ENCODE measurements at regions not wholly inside any gene's neighbourhood (a gene's known extent, or its start where the extent isn't known, plus 50 kb on each side); places are given as distances from the start of the nearest gene placed in this dataset.
"Not testable (repeated sequence)": the region's sequence is repeated elsewhere in the genome, so short reads cannot be mapped to it uniquely, and the experiment has no call there.

DNA sequence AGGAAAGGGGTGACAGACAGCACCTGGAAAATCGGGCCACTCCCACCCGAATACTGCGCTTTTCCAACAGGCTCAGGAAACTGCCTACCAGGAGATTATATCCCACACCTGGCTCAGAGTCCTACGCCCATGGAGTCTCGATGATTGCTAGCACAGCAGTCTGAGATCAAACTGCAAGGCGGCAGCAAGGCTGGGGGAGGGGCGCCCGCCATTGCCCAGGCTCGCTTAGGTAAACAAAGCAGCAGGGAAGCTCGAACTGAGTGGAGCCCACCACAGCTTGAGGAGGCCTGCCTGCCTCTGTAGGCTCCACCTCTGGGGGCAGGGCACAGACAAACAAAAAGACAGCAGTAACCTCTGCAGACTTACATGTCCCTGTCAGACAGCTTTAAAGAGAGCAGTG lies 133.8 kb upstream of the SLC39A10 start:
- H3K4me3 ChIP-seq (ENCODE audit: low read length); H3K9ac ChIP-seq (ENCODE audit: low read length); H3K36me3 ChIP-seq (ENCODE audit: control insufficient read depth, insufficient read depth, low read length); H3K27me3 ChIP-seq (ENCODE audit: control insufficient read depth, insufficient read depth, low read length); H3K27ac ChIP-seq (ENCODE audit: low read depth, low read length); H3K4me1 ChIP-seq (ENCODE audit: control insufficient read depth, insufficient read depth, low read length): not testable (repeated sequence)

DNA sequence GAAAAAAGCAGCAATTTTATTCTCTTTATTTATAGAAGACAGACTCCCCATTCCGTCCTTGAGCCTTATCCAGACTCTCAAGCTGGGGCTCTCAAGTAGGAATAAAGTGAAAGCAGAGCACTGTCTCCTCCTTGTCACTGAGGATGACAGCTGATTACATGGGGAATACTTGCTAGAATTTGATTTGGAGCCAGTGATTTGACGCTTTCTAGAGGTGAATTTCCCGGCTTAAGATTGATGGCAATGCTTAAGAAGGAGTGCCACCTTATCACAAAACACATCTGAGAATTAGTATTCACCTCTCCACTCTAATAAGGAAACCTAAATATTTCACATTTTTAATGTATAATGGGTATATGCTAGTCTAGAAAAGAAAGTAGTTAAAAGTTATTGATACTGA lies 135.4 kb upstream of the SLC39A10 start:
- Histone ChIP-seq H3K36me3 (ENCODE audit: control insufficient read depth, insufficient read depth, low read length) (no peaks in the 10 kb centered on the region), H3K27ac (ENCODE audit: low read depth, low read length) (no peak overlapping the region), H3K4me3 (ENCODE audit: low read length) (no peak overlapping the region), H3K9ac (ENCODE audit: low read length) (no peak overlapping the region), H3K27me3 (ENCODE audit: control insufficient read depth, insufficient read depth, low read length) (no peaks in the 10 kb centered on the region), H3K4me1 (ENCODE audit: control insufficient read depth, insufficient read depth, low read length) (no peaks in the 10 kb centered on the region)

DNA sequence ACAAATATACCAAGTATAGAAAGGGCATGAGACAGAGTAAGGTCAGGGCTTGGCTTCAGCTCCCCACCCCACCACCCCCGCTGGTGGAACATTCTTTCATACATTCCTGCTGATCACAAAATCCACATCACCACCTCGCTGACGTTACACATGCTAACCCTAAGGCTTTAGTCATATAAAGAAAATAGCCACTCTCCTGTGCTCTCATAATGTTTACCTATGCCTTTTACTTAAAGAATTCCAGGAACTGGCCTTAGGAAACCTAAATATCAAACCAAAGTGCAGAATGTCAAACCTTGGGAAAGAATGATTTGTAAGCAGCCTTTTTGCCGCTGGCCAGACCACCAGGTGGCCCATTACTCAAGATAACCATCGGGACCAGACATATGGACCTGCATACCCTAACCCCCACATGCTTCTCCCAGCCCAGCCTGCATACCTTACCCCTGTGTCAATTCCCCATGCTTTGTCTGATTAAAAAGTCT lies 136.3 kb upstream of the SLC39A10 start:
- H3K27ac ChIP-seq (ENCODE audit: low read depth, low read length): no peak overlapping the region
- H3K36me3 ChIP-seq (ENCODE audit: control insufficient read depth, insufficient read depth, low read length): no peaks in the 10 kb centered on the region
- no peaks in the 10 kb centered on the region for H3K27me3 ChIP-seq (ENCODE audit: control insufficient read depth, insufficient read depth, low read length)
- H3K4me1 ChIP-seq (ENCODE audit: control insufficient read depth, insufficient read depth, low read length): no peaks in the 10 kb centered on the region
- H3K4me3 ChIP-seq (ENCODE audit: low read length): no peak overlapping the region
- H3K9ac ChIP-seq (ENCODE audit: low read length): no peak overlapping the region

DNA sequence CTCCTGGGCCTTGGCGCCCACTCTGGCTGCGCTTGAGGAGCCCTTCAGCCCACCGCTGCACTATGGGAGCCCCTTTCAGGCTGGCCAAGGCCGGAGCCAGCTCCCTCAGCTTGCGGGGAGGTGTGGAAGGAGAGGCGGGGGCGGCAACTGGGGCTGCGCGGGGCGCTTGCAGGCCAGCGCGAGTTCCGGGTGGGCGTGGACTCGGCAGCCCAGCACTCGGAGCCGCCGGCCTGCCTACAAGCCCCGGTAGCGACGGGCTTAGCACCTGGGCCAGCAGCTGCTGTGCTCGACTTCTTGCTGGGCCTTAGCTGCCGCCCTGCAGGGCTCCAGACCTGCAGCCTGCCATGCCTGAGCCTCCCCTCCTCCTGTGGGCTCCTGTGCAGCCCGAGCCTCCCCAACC lies 141.5 kb upstream of the SLC39A10 start:
- no peak overlapping the region for H3K27ac ChIP-seq (ENCODE audit: low read depth, low read length)
- no peak overlapping the region for H3K4me3 ChIP-seq (ENCODE audit: low read length)
- no peak overlapping the region for H3K9ac ChIP-seq (ENCODE audit: low read length)
- no peaks in the 10 kb centered on the region for H3K27me3 ChIP-seq (ENCODE audit: control insufficient read depth, insufficient read depth, low read length)
- no peaks in the 10 kb centered on the region for H3K36me3 ChIP-seq (ENCODE audit: control insufficient read depth, insufficient read depth, low read length)
- no peaks in the 10 kb centered on the region for H3K4me1 ChIP-seq (ENCODE audit: control insufficient read depth, insufficient read depth, low read length)

DNA sequence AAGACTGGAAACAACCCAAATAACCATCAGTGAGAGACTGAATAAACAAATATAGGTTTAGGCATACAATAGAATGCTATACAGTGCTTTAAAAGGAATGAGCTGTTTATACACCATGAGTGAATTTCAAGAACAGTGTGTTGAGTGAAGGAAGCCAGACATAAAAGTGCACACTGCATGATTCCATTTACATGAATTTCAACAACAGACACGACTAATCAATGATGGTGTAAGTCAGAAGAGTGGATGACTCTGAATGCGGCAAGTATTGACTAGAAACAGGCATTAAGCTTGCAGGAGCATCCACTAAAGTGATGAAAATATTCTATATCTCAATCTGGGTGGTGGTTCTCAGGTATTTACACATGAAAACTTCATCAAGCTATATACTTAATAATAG lies 142.7 kb upstream of the SLC39A10 start:
- Histone ChIP-seq H3K27me3 (ENCODE audit: control insufficient read depth, insufficient read depth, low read length) (no peaks in the 10 kb centered on the region), H3K4me1 (ENCODE audit: control insufficient read depth, insufficient read depth, low read length) (no peaks in the 10 kb centered on the region), H3K9ac (ENCODE audit: low read length) (no peak overlapping the region), H3K36me3 (ENCODE audit: control insufficient read depth, insufficient read depth, low read length) (no peaks in the 10 kb centered on the region), H3K27ac (ENCODE audit: low read depth, low read length) (no peak overlapping the region), H3K4me3 (ENCODE audit: low read length) (no peak overlapping the region)

DNA sequence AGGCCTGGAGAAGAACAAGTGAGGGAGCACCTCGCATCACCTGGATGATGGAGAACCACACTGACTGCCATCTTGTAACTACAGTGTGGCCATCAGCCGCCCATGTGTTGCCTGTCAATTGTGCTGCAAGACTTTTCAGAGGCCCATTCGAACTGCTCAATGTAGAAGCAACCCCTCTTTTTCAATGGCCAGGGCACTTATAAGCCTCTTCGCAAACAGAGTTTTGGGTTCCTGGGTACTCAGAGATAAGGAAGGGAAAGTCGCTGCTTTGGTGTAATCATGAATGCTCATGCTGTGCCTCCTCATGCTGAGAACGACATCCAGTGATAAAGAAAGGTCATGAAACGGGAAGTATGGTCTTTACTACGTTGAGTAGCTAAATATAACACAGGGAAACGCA lies 143.9 kb upstream of the SLC39A10 start:
- Histone ChIP-seq H3K27me3 (ENCODE audit: control insufficient read depth, insufficient read depth, low read length) (no peaks in the 10 kb centered on the region), H3K4me1 (ENCODE audit: control insufficient read depth, insufficient read depth, low read length) (no peaks in the 10 kb centered on the region), H3K9ac (ENCODE audit: low read length) (no peak overlapping the region), H3K27ac (ENCODE audit: low read depth, low read length) (no peak overlapping the region), H3K36me3 (ENCODE audit: control insufficient read depth, insufficient read depth, low read length) (no peaks in the 10 kb centered on the region), H3K4me3 (ENCODE audit: low read length) (no peak overlapping the region)

DNA sequence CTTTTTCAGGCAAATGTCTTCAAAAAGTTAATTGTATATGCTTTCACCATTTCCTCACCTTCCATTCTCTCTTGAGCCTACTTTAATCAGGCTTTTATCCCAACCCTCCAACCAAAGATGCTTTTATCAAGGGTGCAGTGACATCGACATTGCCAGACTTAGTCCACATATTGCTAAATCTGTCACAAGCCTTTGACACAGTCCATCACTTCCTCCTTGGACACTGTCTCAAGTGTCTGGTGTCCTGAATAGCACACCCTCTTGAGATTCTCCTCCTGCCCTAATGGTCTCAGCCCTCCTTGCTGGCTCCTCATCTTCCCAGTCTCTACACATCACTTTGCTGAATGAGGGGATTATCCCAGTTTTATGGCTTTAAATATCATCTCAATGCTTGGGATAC lies 147.5 kb upstream of the SLC39A10 start:
- Histone ChIP-seq H3K4me3 (ENCODE audit: low read length) (no peak overlapping the region), H3K4me1 (ENCODE audit: control insufficient read depth, insufficient read depth, low read length) (no peaks in the 10 kb centered on the region), H3K36me3 (ENCODE audit: control insufficient read depth, insufficient read depth, low read length) (no peaks in the 10 kb centered on the region), H3K27me3 (ENCODE audit: control insufficient read depth, insufficient read depth, low read length) (no peaks in the 10 kb centered on the region), H3K27ac (ENCODE audit: low read depth, low read length) (no peak overlapping the region), H3K9ac (ENCODE audit: low read length) (no peak overlapping the region)

DNA sequence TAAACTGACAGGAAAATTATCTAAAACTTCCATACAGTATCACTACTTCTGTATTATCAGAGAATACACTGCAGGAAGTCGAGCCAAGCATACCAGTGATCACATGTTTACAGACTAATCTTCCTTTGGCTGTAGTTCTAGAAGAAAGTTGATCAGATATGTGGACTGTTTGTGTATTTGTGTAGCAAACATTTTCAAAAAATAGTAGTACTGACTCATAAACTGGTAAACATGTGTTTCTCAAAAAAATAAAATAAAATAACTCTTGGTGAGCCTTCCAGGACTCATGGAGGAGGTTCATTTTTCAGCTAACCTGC lies 148.9 kb upstream of the SLC39A10 start:
- Histone ChIP-seq H3K27me3 (ENCODE audit: control insufficient read depth, insufficient read depth, low read length) (no peaks in the 10 kb centered on the region), H3K9ac (ENCODE audit: low read length) (no peak overlapping the region), H3K4me3 (ENCODE audit: low read length) (no peak overlapping the region), H3K4me1 (ENCODE audit: control insufficient read depth, insufficient read depth, low read length) (no peaks in the 10 kb centered on the region), H3K36me3 (ENCODE audit: control insufficient read depth, insufficient read depth, low read length) (no peaks in the 10 kb centered on the region), H3K27ac (ENCODE audit: low read depth, low read length) (no peak overlapping the region)

DNA sequence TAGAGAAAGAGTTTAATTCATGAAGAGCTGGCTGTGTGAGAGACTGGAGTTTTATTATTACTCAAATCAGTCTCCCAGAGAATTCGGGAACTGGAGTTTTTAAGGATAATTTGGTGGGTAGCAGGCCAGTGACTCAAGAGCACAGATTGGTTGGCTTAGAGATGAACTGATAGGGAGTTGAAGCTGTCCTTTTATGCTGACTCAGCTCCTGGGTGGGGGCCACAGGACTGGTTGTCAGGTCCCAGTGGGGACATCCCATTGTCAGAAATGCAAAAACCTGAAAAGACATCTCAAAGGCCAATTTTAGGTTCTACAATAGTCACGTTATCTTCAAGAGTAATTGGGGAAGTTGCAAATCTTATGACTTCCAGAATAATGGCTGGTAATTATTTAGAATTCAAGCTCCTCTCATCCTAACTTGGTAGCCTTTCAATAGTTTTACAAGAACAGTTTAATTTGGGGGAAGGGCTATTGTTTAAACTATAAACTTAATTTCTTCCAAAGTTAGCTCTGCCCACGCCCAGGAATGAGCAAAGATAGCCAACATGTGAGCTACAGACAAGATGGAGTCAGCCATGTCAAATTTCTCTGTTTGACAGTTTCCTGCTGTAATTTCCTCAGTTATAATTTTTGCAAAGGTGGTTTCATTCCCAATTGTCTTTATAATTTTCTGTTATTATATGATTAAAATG lies 149.4 kb upstream of the SLC39A10 start:
- Histone ChIP-seq H3K27me3 (ENCODE audit: control insufficient read depth, insufficient read depth, low read length) (no peaks in the 10 kb centered on the region), H3K4me3 (ENCODE audit: low read length) (no peak overlapping the region), H3K9ac (ENCODE audit: low read length) (no peak overlapping the region), H3K4me1 (ENCODE audit: control insufficient read depth, insufficient read depth, low read length) (no peaks in the 10 kb centered on the region), H3K36me3 (ENCODE audit: control insufficient read depth, insufficient read depth, low read length) (no peaks in the 10 kb centered on the region), H3K27ac (ENCODE audit: low read depth, low read length) (no peak overlapping the region)

DNA sequence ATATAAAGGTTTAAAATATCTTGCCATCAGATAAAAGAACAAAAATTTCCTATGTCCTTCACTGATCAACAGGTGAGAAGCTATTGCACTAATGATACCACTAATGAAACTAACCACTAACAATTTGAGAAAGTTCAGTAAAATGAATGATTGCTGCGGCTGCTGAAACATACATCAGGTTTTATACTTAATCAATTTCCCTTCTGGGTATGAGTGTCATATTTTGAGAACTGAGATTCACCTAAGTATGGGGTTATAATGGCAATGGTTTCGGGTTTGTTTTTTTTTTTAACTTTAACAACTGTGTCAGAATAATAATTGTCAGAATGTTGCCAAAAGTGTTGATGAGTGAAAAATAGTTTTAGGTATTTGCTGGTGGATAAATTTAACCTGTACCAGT lies 151.3 kb upstream of the SLC39A10 start:
- H3K27me3 ChIP-seq (ENCODE audit: control insufficient read depth, insufficient read depth, low read length): no peaks in the 10 kb centered on the region
- no peak overlapping the region for H3K9ac ChIP-seq (ENCODE audit: low read length)
- H3K4me1 ChIP-seq (ENCODE audit: control insufficient read depth, insufficient read depth, low read length): no peaks in the 10 kb centered on the region
- H3K27ac ChIP-seq (ENCODE audit: low read depth, low read length): no peak overlapping the region
- no peaks in the 10 kb centered on the region for H3K36me3 ChIP-seq (ENCODE audit: control insufficient read depth, insufficient read depth, low read length)
- no peak overlapping the region for H3K4me3 ChIP-seq (ENCODE audit: low read length)

DNA sequence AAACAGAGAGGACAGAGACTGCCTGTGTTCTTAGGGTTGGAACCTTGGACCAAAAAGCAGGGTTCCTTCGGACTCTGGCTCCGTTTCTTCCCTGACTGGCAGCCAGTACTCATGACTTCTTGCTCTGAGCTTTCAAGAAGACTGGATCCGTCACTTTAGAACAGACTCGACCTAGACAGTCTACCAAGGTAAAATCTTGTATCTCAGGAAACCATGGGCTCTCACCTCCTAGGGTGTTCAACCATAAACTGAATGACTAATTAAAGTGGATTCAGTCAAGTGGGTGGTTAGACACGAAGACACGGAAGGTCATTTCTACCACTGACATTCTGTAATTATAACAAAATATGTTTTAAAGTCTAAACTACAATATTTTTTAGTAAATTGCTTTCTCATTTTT lies 153.8 kb upstream of the SLC39A10 start:
- H3K4me1 ChIP-seq (ENCODE audit: control insufficient read depth, insufficient read depth, low read length): no peaks in the 10 kb centered on the region
- no peaks in the 10 kb centered on the region for H3K36me3 ChIP-seq (ENCODE audit: control insufficient read depth, insufficient read depth, low read length)
- H3K27me3 ChIP-seq (ENCODE audit: control insufficient read depth, insufficient read depth, low read length): no peaks in the 10 kb centered on the region
- no peak overlapping the region for H3K27ac ChIP-seq (ENCODE audit: low read depth, low read length)
- no peak overlapping the region for H3K4me3 ChIP-seq (ENCODE audit: low read length)
- no peak overlapping the region for H3K9ac ChIP-seq (ENCODE audit: low read length)

DNA sequence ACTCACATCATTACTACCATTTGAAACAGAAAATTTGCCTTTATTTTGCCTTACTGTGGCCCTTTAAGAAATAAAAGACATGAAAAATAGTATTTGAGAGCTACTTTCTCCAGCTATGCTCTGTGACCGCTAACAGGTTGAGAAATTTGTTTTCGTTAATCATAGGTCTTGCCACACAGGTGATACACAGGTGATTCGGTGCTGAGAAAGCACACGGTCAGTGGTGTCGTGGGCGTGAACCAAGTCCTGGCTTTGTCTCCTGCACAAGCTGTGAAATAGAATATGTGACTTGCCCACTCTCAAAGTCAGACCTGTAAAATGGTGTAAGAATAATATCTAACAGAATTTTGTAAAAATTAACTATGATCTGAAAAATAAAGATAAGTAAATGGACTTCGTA lies 155.3 kb upstream of the SLC39A10 start:
- Histone ChIP-seq H3K4me3 (ENCODE audit: low read length) (no peak overlapping the region), H3K27ac (ENCODE audit: low read depth, low read length) (no peak overlapping the region), H3K27me3 (ENCODE audit: control insufficient read depth, insufficient read depth, low read length) (no peaks in the 10 kb centered on the region), H3K4me1 (ENCODE audit: control insufficient read depth, insufficient read depth, low read length) (no peaks in the 10 kb centered on the region), H3K36me3 (ENCODE audit: control insufficient read depth, insufficient read depth, low read length) (no peaks in the 10 kb centered on the region), H3K9ac (ENCODE audit: low read length) (no peak overlapping the region)

DNA sequence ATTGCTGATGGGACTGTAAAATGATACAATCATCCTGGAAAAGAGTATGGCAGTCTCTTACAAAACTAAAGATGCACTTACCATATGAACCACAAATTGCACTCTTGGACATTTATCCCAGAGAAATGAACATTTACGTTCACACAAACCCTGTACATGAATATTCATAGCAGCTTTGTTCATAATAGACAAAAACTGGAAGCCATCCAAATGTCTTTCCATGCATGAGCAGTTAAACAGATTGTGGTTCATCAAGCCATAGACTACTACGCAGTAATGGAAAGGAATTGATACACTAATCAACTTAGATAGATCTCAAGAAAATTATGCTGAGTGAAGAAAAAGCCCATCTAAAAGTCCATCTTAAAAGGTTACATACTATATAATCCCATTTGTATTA lies 156.1 kb upstream of the SLC39A10 start:
- Histone ChIP-seq H3K27ac (ENCODE audit: low read depth, low read length) (no peak overlapping the region), H3K4me3 (ENCODE audit: low read length) (no peak overlapping the region), H3K36me3 (ENCODE audit: control insufficient read depth, insufficient read depth, low read length) (no peaks in the 10 kb centered on the region), H3K9ac (ENCODE audit: low read length) (no peak overlapping the region), H3K4me1 (ENCODE audit: control insufficient read depth, insufficient read depth, low read length) (no peaks in the 10 kb centered on the region), H3K27me3 (ENCODE audit: control insufficient read depth, insufficient read depth, low read length) (no peaks in the 10 kb centered on the region)
